ENCODE measurements at regions not wholly inside any gene's neighbourhood (a gene's known extent, or its start where the extent isn't known, plus 50 kb on each side); places are given as distances from the start of the nearest gene placed in this dataset.

GRCh38 chr2:78355967-78356366 lies 669.5 kb upstream of the REG3G start:
- no peaks in the 10 kb centered on the region for H3K9me3 Mint-ChIP-seq (ENCODE audit: unreplicated experiment)
- Histone ChIP-seq H3K4me1 (no peaks in the 10 kb centered on the region), H3K36me3 (ENCODE audit: control insufficient read depth, insufficient read depth, low read length) (no peaks in the 10 kb centered on the region), H3K27me3 (replicated peaks; ENCODE audit: control insufficient read depth, insufficient read depth, low read length) (no peaks in the 10 kb centered on the region), H3K4me3 (ENCODE audit: low read depth, low read length) (no peak overlapping the region), H3K9me3 (no peaks in the 10 kb centered on the region)
- no peak overlapping the region for H3K27ac Mint-ChIP-seq (ENCODE audit: unreplicated experiment)
- no TSS peak for BruUV-seq (replicated peaks)
- CTCF ChIA-PET, result no interaction called here
- H3K4me3 Mint-ChIP-seq (ENCODE audit: unreplicated experiment), result no peak overlapping the region
- no peaks in the 10 kb centered on the region for H3K27me3 Mint-ChIP-seq (ENCODE audit: insufficient read depth, unreplicated experiment)
- H3K4me1 Mint-ChIP-seq (ENCODE audit: low read depth, unreplicated experiment), result no peaks in the 10 kb centered on the region
- DNase-seq, result no peak
- H3K36me3 Mint-ChIP-seq (ENCODE audit: insufficient read depth, unreplicated experiment), result no peaks in the 10 kb centered on the region
- no peak for TF ChIP-seq CTCF (IDR thresholded peaks at IDR 0.05; ENCODE audit: insufficient read depth in 1 of 2, low read depth in 1 of 2, low read length in 1 of 2, severe bottlenecking in 1 of 2, unreplicated experiment in 1 of 2)
- intact Hi-C loops (cut with micrococcal nuclease; ENCODE audit: unreplicated experiment), result loop anchor here (10.0 kb wide), 1 partner anchor 189 kb away; no protein-coding TSS in a partner anchor
- POLR2A ChIA-PET, result no interaction called here

- intact Hi-C loops (cut with micrococcal nuclease; ENCODE audit: unreplicated experiment), result no loop called here
- H3K4me3 ChIP-seq (ENCODE audit: low read depth, low read length), result no peak overlapping the region
- H3K4me1 Mint-ChIP-seq (ENCODE audit: low read depth, unreplicated experiment), result no peaks in the 10 kb centered on the region
- no peak for TF ChIP-seq CTCF (IDR thresholded peaks at IDR 0.05; ENCODE audit: insufficient read depth in 1 of 2, low read depth in 1 of 2, low read length in 1 of 2, severe bottlenecking in 1 of 2, unreplicated experiment in 1 of 2)
- peaks cover 11% of the 10 kb centered on the region for H3K9me3 Mint-ChIP-seq (ENCODE audit: unreplicated experiment)
- ChIA-PET CTCF (no interaction called here), POLR2A (no interaction called here)
- no peak for DNase-seq
- H3K36me3 Mint-ChIP-seq (ENCODE audit: insufficient read depth, unreplicated experiment), result no peaks in the 10 kb centered on the region
- H3K27me3 Mint-ChIP-seq (ENCODE audit: insufficient read depth, unreplicated experiment), result no peaks in the 10 kb centered on the region
- H3K4me1 ChIP-seq, result no peaks in the 10 kb centered on the region
- H3K4me3 Mint-ChIP-seq (ENCODE audit: unreplicated experiment), result no peak overlapping the region
- TSS peak; percentile 3 for BruUV-seq (replicated peaks)
- no peaks in the 10 kb centered on the region for H3K9me3 ChIP-seq
- H3K27me3 ChIP-seq (replicated peaks; ENCODE audit: control insufficient read depth, insufficient read depth, low read length), result no peaks in the 10 kb centered on the region
- no peaks in the 10 kb centered on the region for H3K36me3 ChIP-seq (ENCODE audit: control insufficient read depth, insufficient read depth, low read length)
- no peak overlapping the region for H3K27ac Mint-ChIP-seq (ENCODE audit: unreplicated experiment)
Measured at GRCh38 chr2:78383576-78383975, 641.9 kb upstream of the REG3G start.

- BruUV-seq (replicated peaks), result no TSS peak
- Mint-ChIP-seq H3K36me3 (ENCODE audit: insufficient read depth, unreplicated experiment) (peaks cover 9% of the 10 kb centered on the region), H3K4me3 (ENCODE audit: unreplicated experiment) (no peak overlapping the region), H3K27me3 (ENCODE audit: insufficient read depth, unreplicated experiment) (no peaks in the 10 kb centered on the region), H3K4me1 (ENCODE audit: low read depth, unreplicated experiment) (peaks cover 5% of the 10 kb centered on the region), H3K9me3 (ENCODE audit: unreplicated experiment) (peaks cover 29% of the 10 kb centered on the region), H3K27ac (ENCODE audit: unreplicated experiment) (no peak overlapping the region)
- no peaks in the 10 kb centered on the region for H3K27me3 ChIP-seq (replicated peaks; ENCODE audit: control insufficient read depth, insufficient read depth, low read length)
- H3K36me3 ChIP-seq (ENCODE audit: control insufficient read depth, insufficient read depth, low read length), result no peaks in the 10 kb centered on the region
- TF ChIP-seq CTCF (IDR thresholded peaks at IDR 0.05; ENCODE audit: insufficient read depth in 1 of 2, low read depth in 1 of 2, low read length in 1 of 2, severe bottlenecking in 1 of 2, unreplicated experiment in 1 of 2), result no peak
- no peak for DNase-seq
- no peaks in the 10 kb centered on the region for H3K4me1 ChIP-seq
- ChIA-PET POLR2A (no interaction called here), CTCF (no interaction called here)
- H3K9me3 ChIP-seq, result peaks cover 5% of the 10 kb centered on the region
- intact Hi-C loops (cut with micrococcal nuclease; ENCODE audit: unreplicated experiment), result no loop called here
- no peak overlapping the region for H3K4me3 ChIP-seq (ENCODE audit: low read depth, low read length)
Measured at GRCh38 chr2:78397198-78397597, 628.3 kb upstream of the REG3G start.
